HG03521 (cell line): ENCODE measurements at regions not wholly inside any gene's neighbourhood (a gene's known extent, or its start where the extent isn't known, plus 50 kb on each side); places are given as distances from the start of the nearest gene placed in this dataset.

Source experiments
- ATAC-seq: cut with Tn5 transposase; IDR thresholded peaks from one replicate; pipeline ENCODE4 v1.9.1; 2021; ENCODE audit warnings: mild to moderate bottlenecking, moderate library complexity; ENCODE audit not compliant: unreplicated experiment

GRCh38 chr3:177426878-177427495, 229.7 kb upstream of the TBL1XR1 start:
- peak; percentile 99 for ATAC-seq

- ATAC-seq = no peak
Observed at GRCh38 chr3:177427540-177427939, 230.3 kb upstream of the TBL1XR1 start.

GRCh38 chr3:177429079-177429478, 231.8 kb upstream of the TBL1XR1 start:
- no peak for ATAC-seq

GRCh38 chr3:177429771-177430170, 232.5 kb upstream of the TBL1XR1 start:
- ATAC-seq = no peak

- no peak for ATAC-seq
Observed at GRCh38 chr3:177430653-177431052, 233.4 kb upstream of the TBL1XR1 start.

GRCh38 chr3:177431525-177432176, 234.4 kb upstream of the TBL1XR1 start:
- ATAC-seq = no peak

- no peak for ATAC-seq
Observed at GRCh38 chr3:177435301-177435700, 238.0 kb upstream of the TBL1XR1 start.

GRCh38 chr3:177437513-177438337, 240.4 kb upstream of the TBL1XR1 start:
- no peak for ATAC-seq

GRCh38 chr3:177438596-177439220, 241.4 kb upstream of the TBL1XR1 start:
- no peak for ATAC-seq

GRCh38 chr3:177439694-177440269, 242.5 kb upstream of the TBL1XR1 start:
- ATAC-seq = no peak

GRCh38 chr3:177440456-177441104, 243.3 kb upstream of the TBL1XR1 start:
- ATAC-seq = no peak

GRCh38 chr3:177441276-177441812, 244.1 kb upstream of the TBL1XR1 start:
- ATAC-seq = no peak

- peak; percentile 99 for ATAC-seq
Observed at GRCh38 chr3:177441813-177442646, 244.7 kb upstream of the TBL1XR1 start.

GRCh38 chr3:177443469-177443868, 246.2 kb upstream of the TBL1XR1 start:
- ATAC-seq = no peak

GRCh38 chr3:177444696-177445095, 247.4 kb upstream of the TBL1XR1 start:
- ATAC-seq = no peak

- no peak for ATAC-seq
Observed at GRCh38 chr3:177445549-177445948, 248.3 kb upstream of the TBL1XR1 start.

GRCh38 chr3:177446165-177446601, 248.9 kb upstream of the TBL1XR1 start:
- no peak for ATAC-seq

GRCh38 chr3:177447938-177448337, 250.7 kb upstream of the TBL1XR1 start:
- ATAC-seq = no peak

GRCh38 chr3:177448987-177449359, 251.7 kb upstream of the TBL1XR1 start:
- ATAC-seq = no peak
